Neuron (in vitro differentiated cells): ENCODE measurements at regions not wholly inside any gene's neighbourhood (a gene's known extent, or its start where the extent isn't known, plus 50 kb on each side); places are given as distances from the start of the nearest gene placed in this dataset.

ENCODE experiments used
- H2AFZ ChIP-seq: one replicate; pipeline ENCODE4 v1.6.1; 2013; ENCODE audit warnings: low read depth, mild to moderate bottlenecking, inconsistent platforms, low read length, moderate library complexity
- H3K27me3 ChIP-seq: one replicate; pipeline ENCODE4 v1.6.1; 2013; ENCODE audit warnings: low read length; ENCODE audit not compliant: insufficient read depth
- H3K36me3 ChIP-seq: one replicate; pipeline ENCODE4 v1.6.1; 2013; ENCODE audit warnings: low read length; ENCODE audit not compliant: insufficient read depth
- H3K4me1 ChIP-seq: one replicate; pipeline ENCODE4 v1.6.1; 2013; ENCODE audit warnings: low read length; ENCODE audit not compliant: insufficient read depth
- H3K4me3 ChIP-seq: 2 replicates; pipeline ENCODE4 v1.5.1; 2013; ENCODE audit warnings: mild to moderate bottlenecking, low read length, moderate library complexity
- H3K9me3 ChIP-seq: one replicate; pipeline ENCODE4 v1.6.1; 2013; ENCODE audit warnings: low read length

DNA sequence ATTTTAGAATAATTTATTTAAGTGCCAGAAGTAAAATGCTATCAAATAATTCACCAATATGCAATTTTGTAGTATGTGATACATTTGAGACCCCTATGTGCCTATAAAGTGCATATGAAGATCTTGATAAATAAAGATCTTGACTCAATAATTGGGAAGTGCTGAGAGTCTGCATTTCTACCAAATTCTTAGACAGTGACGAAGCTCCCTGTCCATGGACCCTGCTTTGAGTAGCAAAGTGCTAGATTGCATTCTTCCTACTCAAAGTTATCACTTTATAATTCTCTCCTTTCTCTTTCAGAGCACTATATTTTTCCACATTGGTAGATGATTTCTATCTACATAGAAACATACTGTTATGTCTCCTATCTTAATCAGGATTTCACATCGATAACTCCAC lies 1393.9 kb downstream of the ARAP2 start:
- Histone ChIP-seq H3K4me1 (no peaks in the 10 kb centered on the region), H3K4me3 (no peak overlapping the region), H3K36me3 (no peaks in the 10 kb centered on the region), H2AFZ (no peak overlapping the region), H3K27me3 (no peaks in the 10 kb centered on the region), H3K9me3 (no peaks in the 10 kb centered on the region)

DNA sequence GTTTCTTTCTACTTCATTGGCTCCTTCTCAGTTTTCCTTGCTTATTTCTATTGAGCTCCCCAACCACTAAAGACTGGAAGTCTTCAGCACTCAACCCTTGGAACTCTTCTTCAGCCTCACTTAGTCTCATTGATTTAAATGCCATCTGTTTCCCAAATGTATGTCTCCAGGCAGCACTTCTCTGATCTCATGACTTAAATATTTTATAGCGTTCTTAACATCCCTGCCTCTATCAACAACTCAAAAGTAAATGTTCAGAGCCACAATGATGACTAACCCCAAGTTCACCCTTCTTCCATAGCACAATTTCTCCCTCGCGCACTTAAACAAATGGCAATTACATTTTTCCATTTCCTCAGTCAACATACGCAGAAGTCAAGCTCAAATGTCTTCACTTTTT lies 1393.3 kb downstream of the ARAP2 start:
- H3K36me3 ChIP-seq, result no peaks in the 10 kb centered on the region
- no peaks in the 10 kb centered on the region for H3K4me1 ChIP-seq
- H3K27me3 ChIP-seq, result no peaks in the 10 kb centered on the region
- no peak overlapping the region for H3K4me3 ChIP-seq
- no peaks in the 10 kb centered on the region for H3K9me3 ChIP-seq
- H2AFZ ChIP-seq, result no peak overlapping the region

DNA sequence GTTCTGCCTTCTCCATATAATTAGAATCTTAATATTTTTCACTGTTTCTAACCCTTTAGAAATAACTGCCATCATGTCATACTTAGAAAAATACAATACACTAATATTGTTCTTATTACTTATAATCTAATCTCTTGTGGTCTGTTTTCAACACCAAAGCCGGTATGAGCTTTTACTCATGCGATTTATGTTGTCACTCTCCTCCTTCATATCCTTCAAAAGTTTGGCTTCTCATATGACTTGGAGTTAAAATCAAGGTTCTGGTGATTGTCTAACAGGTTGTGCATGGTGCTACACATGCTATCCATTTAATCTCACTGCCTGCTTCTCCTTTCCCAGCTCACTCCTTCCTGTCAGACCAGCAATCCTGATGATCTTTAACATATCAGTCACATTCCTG lies 1392.9 kb downstream of the ARAP2 start:
- H3K9me3 ChIP-seq, result no peaks in the 10 kb centered on the region
- H3K4me3 ChIP-seq, result no peak overlapping the region
- H3K27me3 ChIP-seq, result no peaks in the 10 kb centered on the region
- H2AFZ ChIP-seq, result no peak overlapping the region
- H3K4me1 ChIP-seq, result no peaks in the 10 kb centered on the region
- H3K36me3 ChIP-seq, result no peaks in the 10 kb centered on the region

DNA sequence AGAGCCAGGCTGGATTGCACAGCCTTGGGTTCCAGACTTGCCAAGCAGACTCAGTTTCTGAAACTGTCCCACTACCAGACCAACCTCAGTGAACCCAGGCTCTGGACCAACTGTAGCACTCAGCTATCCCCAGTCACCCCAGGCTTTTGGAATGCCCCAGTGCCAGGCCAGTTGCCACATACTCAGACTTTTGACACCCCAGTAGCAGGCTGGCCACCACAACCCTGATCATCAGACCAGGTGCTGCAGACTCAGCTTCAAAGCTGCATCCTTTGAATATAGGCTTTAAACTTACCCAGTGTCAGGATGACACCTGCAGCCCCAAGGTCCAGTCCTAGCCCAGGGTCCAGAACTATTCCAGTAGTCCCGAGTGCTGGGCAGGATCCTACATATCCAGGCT lies 1389.9 kb downstream of the ARAP2 start:
- Histone ChIP-seq H3K4me1 (no peaks in the 10 kb centered on the region), H2AFZ (no peak overlapping the region), H3K36me3 (no peaks in the 10 kb centered on the region), H3K27me3 (no peaks in the 10 kb centered on the region), H3K9me3 (no peaks in the 10 kb centered on the region), H3K4me3 (no peak overlapping the region)

DNA sequence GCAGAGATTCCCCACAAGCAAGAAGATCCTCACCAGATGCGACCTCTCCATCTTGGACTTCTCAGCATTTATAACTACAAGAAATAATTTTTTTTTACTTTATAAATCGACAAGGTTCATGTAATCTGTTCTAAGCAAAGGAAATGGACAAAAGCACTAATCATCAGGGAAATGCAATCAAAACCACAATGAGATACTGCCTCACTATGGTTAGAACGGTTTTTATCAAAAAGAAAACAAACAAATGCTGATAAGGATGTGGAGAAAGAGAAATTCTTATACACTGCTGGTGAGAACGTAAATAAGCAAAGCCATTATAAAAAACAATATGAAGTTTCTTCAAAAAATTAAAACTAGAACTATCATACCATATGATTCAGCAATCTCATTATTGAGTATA lies 1382.6 kb downstream of the ARAP2 start:
- H3K4me1 ChIP-seq, result no peaks in the 10 kb centered on the region
- H3K36me3 ChIP-seq, result no peaks in the 10 kb centered on the region
- H2AFZ ChIP-seq, result no peak overlapping the region
- H3K27me3 ChIP-seq, result no peaks in the 10 kb centered on the region
- no peak overlapping the region for H3K4me3 ChIP-seq
- no peaks in the 10 kb centered on the region for H3K9me3 ChIP-seq

DNA sequence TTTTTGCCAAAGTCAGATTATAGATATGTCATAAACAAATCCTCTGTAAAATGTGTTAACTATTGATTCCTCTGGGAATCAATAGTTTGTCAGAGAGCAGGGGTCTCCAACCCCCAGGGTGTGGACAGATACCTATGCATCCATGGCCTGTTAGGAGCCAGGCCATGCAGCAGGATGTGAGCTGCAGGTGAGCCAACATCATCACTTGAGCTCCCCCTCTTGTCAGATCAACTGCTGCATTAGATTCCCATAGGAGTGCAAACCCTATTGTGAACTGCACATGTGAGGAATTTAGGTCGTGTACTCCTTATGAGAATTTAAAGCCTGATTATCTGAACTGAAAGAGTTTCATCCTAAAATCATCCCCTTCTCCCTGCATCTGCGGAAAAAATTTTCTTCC lies 1365.4 kb downstream of the ARAP2 start:
- H3K36me3 ChIP-seq, result no peaks in the 10 kb centered on the region
- H2AFZ ChIP-seq, result no peak overlapping the region
- H3K4me1 ChIP-seq, result no peaks in the 10 kb centered on the region
- no peaks in the 10 kb centered on the region for H3K27me3 ChIP-seq
- no peaks in the 10 kb centered on the region for H3K9me3 ChIP-seq
- H3K4me3 ChIP-seq, result no peak overlapping the region

DNA sequence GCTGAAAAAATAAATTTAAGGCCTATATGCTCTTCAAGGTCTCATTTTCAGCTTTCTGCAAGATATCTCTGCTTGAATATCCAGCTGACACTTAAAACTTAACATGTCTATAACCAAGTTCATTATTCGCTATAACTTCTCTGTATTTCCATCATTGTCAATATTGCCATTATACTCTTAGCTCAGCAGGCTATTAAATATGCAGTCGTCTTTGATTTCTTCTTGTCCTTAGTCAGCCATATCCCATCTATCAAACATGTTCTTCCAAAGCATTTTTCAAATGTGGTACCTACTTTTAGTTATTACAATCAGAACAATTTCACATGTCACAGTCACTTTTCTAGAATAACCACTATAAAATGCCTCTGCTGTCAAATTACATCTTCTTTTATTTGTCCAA lies 1364.1 kb downstream of the ARAP2 start:
- Histone ChIP-seq H3K36me3 (no peaks in the 10 kb centered on the region), H3K4me3 (no peak overlapping the region), H2AFZ (no peak overlapping the region), H3K27me3 (no peaks in the 10 kb centered on the region), H3K4me1 (no peaks in the 10 kb centered on the region), H3K9me3 (no peaks in the 10 kb centered on the region)

DNA sequence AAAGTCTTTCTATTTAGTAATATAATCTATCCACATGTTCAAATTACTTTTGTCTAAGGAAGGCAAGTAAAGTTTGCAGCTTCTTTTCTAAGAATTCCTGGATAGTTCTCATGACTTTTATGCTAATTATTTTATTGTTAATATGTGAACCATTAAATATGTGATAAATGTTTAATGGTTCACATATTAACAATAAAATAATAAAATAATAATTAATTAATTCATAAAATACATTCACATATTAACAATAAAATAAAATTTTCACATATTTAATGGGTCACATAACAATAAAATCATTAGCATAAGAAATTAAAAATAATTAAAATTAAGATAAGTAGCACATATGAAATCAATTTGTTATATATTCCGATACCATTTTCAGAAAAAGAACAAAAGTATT lies 1352.4 kb downstream of the ARAP2 start:
- Histone ChIP-seq H3K27me3 (no peaks in the 10 kb centered on the region), H2AFZ (no peak overlapping the region), H3K9me3 (no peaks in the 10 kb centered on the region), H3K4me3 (no peak overlapping the region), H3K4me1 (no peaks in the 10 kb centered on the region), H3K36me3 (no peaks in the 10 kb centered on the region)

DNA sequence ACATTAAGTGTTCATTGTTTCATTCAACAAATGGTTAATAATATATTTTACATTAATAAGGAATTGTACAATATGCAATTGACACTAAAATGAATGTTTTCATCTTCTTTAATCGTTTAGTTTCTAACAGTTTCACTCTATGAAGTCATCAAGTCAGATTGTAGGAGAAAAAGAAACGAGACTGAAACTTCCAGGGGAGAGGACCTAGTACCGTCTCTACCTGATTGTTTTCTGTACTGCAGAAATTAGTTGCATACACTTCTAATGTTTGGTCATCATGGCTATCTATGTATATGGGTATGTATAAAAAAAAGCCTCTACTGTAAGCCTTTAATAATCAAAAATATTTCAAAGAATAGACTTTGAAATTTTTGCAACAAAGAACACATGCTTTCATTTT lies 1350.9 kb downstream of the ARAP2 start:
- H3K9me3 ChIP-seq, result no peaks in the 10 kb centered on the region

DNA sequence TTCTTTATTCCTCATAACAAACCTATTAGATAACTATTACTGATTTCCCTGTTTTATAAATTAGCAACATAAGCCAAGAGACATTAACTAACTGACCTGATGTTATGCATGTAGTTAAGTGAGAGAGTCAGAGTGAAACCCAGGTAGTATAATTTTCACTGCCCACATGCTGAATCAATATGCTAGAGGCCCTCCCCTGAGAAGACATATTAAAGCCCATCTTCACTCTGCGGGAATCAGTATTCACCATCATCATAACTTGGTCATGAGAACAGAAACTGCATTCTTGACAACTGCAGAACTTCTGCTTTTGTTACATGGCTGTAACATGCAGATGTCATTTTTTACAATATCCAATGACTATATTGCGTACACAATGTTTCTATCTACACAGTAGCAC lies 1324.3 kb downstream of the ARAP2 start:
- no peaks in the 10 kb centered on the region for H3K27me3 ChIP-seq
- H3K36me3 ChIP-seq, result no peaks in the 10 kb centered on the region
- no peaks in the 10 kb centered on the region for H3K4me1 ChIP-seq
- H3K9me3 ChIP-seq, result no peaks in the 10 kb centered on the region
- H2AFZ ChIP-seq, result no peak overlapping the region
- H3K4me3 ChIP-seq, result no peak overlapping the region

More for the DNA sequence above, 1350.9 kb downstream of the ARAP2 start:
- Histone ChIP-seq H2AFZ (no peak overlapping the region), H3K36me3 (no peaks in the 10 kb centered on the region), H3K27me3 (no peaks in the 10 kb centered on the region), H3K4me3 (no peak overlapping the region), H3K4me1 (no peaks in the 10 kb centered on the region)

DNA sequence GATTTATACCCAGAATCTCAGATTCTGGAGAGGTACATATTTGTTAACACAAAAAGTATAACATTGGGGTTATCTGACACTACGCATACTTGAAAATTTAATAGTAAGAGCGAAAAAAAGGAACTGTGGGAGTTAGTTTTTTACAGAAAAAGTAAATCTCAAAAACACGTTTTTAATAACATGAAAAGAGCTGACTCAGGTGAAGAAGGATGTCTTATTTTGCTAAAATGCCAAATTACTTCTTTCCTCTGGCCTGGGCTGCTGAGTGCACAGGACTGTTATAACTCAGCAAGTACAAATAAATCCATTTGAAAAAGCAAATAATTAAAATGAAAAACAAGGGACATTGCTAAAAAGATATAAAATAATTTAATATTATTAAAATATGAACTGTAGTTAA lies 1322.9 kb downstream of the ARAP2 start:
- Histone ChIP-seq H3K4me1 (no peaks in the 10 kb centered on the region), H3K27me3 (no peaks in the 10 kb centered on the region), H2AFZ (no peak overlapping the region), H3K9me3 (no peaks in the 10 kb centered on the region), H3K4me3 (no peak overlapping the region), H3K36me3 (no peaks in the 10 kb centered on the region)

DNA sequence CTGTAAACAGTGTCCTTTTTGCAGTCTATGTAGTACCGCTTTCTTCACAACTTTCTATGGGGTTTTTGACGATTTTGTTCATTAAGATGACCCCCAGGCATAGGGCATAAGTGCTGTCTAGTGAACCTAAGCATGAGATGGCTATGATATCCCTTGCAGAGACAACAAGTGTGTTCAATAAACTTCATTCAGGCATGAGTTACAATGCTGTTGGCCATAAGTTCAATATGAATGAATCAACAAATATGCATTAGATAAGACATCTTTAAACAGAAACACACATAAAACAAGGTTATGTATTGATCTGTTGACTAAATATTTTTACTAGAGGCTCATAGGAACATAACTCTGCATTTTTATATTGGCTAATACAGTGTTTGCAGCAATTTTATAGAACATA lies 1322.0 kb downstream of the ARAP2 start:
- Histone ChIP-seq H3K9me3 (no peaks in the 10 kb centered on the region), H3K4me1 (no peaks in the 10 kb centered on the region), H3K36me3 (no peaks in the 10 kb centered on the region)

DNA sequence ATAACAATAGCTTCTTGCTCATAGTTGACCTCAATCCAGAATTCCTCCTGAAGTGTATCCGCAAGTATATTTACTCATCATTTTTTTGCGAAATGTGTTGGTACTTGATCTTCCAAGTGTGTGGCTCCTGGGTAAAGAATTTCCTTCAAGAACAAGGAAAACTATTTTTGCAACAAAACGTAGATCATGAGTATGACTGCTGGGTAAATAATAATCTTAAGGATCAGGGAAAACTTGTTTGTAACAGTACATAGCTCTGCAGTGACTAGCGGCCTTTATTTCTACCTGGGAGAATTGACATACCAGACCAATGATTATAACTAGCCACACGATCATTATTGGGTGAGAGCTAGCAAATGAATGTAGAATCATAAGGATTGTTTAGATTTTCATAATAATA lies 1311.7 kb downstream of the ARAP2 start:
- Histone ChIP-seq H3K27me3 (no peaks in the 10 kb centered on the region), H3K4me1 (no peaks in the 10 kb centered on the region), H2AFZ (no peak overlapping the region), H3K36me3 (no peaks in the 10 kb centered on the region), H3K9me3 (no peaks in the 10 kb centered on the region), H3K4me3 (no peak overlapping the region)

More for the DNA sequence above, 1322.0 kb downstream of the ARAP2 start:
- H3K27me3 ChIP-seq, result no peaks in the 10 kb centered on the region
- H3K4me3 ChIP-seq, result no peak overlapping the region
- no peak overlapping the region for H2AFZ ChIP-seq

DNA sequence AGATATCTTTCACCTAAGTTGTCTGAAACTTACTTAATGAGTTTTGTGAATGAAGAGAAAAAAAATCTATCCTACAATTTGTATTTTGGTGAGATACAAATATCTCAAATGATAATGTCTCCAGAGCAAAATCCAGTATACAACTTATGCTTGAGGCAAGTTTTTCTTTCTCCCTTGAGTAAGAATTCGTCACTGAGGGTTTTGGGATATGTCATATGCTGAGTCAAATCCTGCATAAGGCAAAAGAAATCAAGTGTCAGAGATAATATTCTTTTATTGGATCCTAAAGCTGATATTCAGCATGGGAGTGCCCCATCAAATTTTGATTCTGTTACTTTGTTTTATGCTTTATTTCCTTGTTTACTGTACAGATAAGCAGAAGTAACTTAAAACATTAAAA lies 1308.6 kb downstream of the ARAP2 start:
- H3K4me1 ChIP-seq, result no peaks in the 10 kb centered on the region
- H3K36me3 ChIP-seq, result no peaks in the 10 kb centered on the region
- no peak overlapping the region for H2AFZ ChIP-seq
- no peak overlapping the region for H3K4me3 ChIP-seq
- H3K27me3 ChIP-seq, result no peaks in the 10 kb centered on the region
- no peaks in the 10 kb centered on the region for H3K9me3 ChIP-seq
